Neural cell (in vitro differentiated cells): ENCODE measurements at regions not wholly inside any gene's neighbourhood (a gene's known extent, or its start where the extent isn't known, plus 50 kb on each side); places are given as distances from the start of the nearest gene placed in this dataset.
A peak's percentile ranks its signal among the peaks of the same experiment; 100 is the strongest.

ENCODE experiments used
- H2AFZ ChIP-seq: fragments of 200-600, 300-800 bp; sonication (generic), shearing (Covaris generic); 2 replicates; pipeline ENCODE4 v1.6.0; 2014; ENCODE audit warnings: low read depth, mild to moderate bottlenecking, antibody characterized with exemption, low read length, moderate library complexity
- H3F3A ChIP-seq: fragments of 200-600 bp; shearing (Covaris generic); 2 replicates; pipeline ENCODE4 v1.6.1; 2016; ENCODE audit warnings: mild to moderate bottlenecking, moderate library complexity, mixed read lengths, antibody characterized with exemption, low read length; ENCODE audit not compliant: insufficient read depth, poor library complexity, severe bottlenecking
- H3K27ac ChIP-seq: fragments of 200-600, 300-800 bp; sonication (generic), shearing (Covaris generic); 2 replicates; pipeline ENCODE4 v1.5.1; 2014; ENCODE audit warnings: mild to moderate bottlenecking, low read length, moderate library complexity
- H3K27me3 ChIP-seq: fragments of 300-800, 200-600 bp; sonication (generic), shearing (Covaris generic); 2 replicates; pipeline ENCODE4 v1.6.0; 2014; ENCODE audit warnings: mild to moderate bottlenecking, low read depth, low read length, moderate library complexity; ENCODE audit not compliant: insufficient read depth
- H3K36me3 ChIP-seq: fragments of 300-800, 200-600 bp; sonication (generic), shearing (Covaris generic); 2 replicates; pipeline ENCODE4 v1.5.1; 2014; ENCODE audit warnings: mild to moderate bottlenecking, antibody characterized with exemption, low read length, moderate library complexity; ENCODE audit not compliant: insufficient read depth
- H3K4me2 ChIP-seq: fragments of 300-800, 200-600 bp; sonication (generic), shearing (Covaris generic); 2 replicates; pipeline ENCODE4 v1.6.0; 2014; ENCODE audit warnings: mild to moderate bottlenecking, low read length
- H3K4me3 ChIP-seq: fragments of 300-800, 200-600 bp; sonication (generic), shearing (Covaris generic); 2 replicates; pipeline ENCODE4 v1.5.1; 2014; ENCODE audit warnings: mild to moderate bottlenecking, low read length, moderate library complexity
- H3K79me2 ChIP-seq: fragments of 200-600 bp; shearing (Covaris generic); replicated peaks from 2 replicates; pipeline ENCODE4 v1.6.0; 2014; ENCODE audit warnings: mild to moderate bottlenecking, low read length, moderate library complexity; ENCODE audit not compliant: insufficient read depth
- H3K9ac ChIP-seq: fragments of 300-800, 200-600 bp; sonication (generic), shearing (Covaris generic); 2 replicates; pipeline ENCODE4 v1.6.1; 2016; ENCODE audit warnings: mild to moderate bottlenecking, low read length, mixed read lengths
- H3K9me2 ChIP-seq: fragments of 200-600 bp; shearing (Covaris generic); 2 replicates; pipeline ENCODE4 v1.6.1; 2016; ENCODE audit warnings: mild to moderate bottlenecking, low read length, mixed read lengths; ENCODE audit not compliant: insufficient read depth
- H3K9me3 ChIP-seq: fragments of 200-600, 300-800 bp; sonication (generic), shearing (Covaris generic); 2 replicates; pipeline ENCODE4 v1.6.1; 2016; ENCODE audit warnings: mild to moderate bottlenecking, mixed run types, low read length, moderate library complexity, mixed read lengths
- H4K20me1 ChIP-seq: fragments of 200-600 bp; shearing (Covaris generic); 2 replicates; pipeline ENCODE4 v1.6.1; 2016; ENCODE audit warnings: mild to moderate bottlenecking, mixed run types; ENCODE audit not compliant: insufficient read depth
- CTCF ChIP-seq: fragments of 450-650 bp; IDR thresholded peaks from 2 replicates; pipeline ENCODE4 v1.5.1; 2014; ENCODE audit warnings: antibody characterized with exemption, mild to moderate bottlenecking, moderate library complexity; ENCODE audit not compliant: poor library complexity, severe bottlenecking
- EP300 ChIP-seq: fragments of 450-650 bp; conservative IDR thresholded peaks from 2 replicates; pipeline ENCODE4 v1.6.1; 2014; ENCODE audit warnings: antibody characterized with exemption, mild to moderate bottlenecking, moderate library complexity; ENCODE audit not compliant: poor library complexity, severe bottlenecking
- EZH2 ChIP-seq: fragments of 200-600, 300-800 bp; shearing (Covaris generic), sonication (generic); IDR thresholded peaks from 2 replicates; pipeline ENCODE4 v1.6.1; 2014; ENCODE audit warnings: antibody characterized with exemption, low read length, borderline replicate concordance, mild to moderate bottlenecking; ENCODE audit not compliant: insufficient read depth, poor library complexity, severe bottlenecking
- MXI1 ChIP-seq: fragments of 450-650 bp; conservative IDR thresholded peaks from 2 replicates; pipeline ENCODE4 v1.6.1; 2014; ENCODE audit warnings: antibody characterized with exemption, mild to moderate bottlenecking; ENCODE audit not compliant: poor library complexity, severe bottlenecking
- POLR2AphosphoS5 ChIP-seq: IDR thresholded peaks from 2 replicates; pipeline ENCODE4 v1.6.1; 2012
- RAD21 ChIP-seq: fragments of 450-650 bp; conservative IDR thresholded peaks from 2 replicates; pipeline ENCODE4 v1.6.1; 2014; ENCODE audit warnings: antibody characterized with exemption, mild to moderate bottlenecking, moderate library complexity
- REST ChIP-seq: IDR thresholded peaks from 2 replicates; pipeline ENCODE4 v1.6.1; 2012; ENCODE audit warnings: borderline replicate concordance
- SMC3 ChIP-seq: fragments of 450-650 bp; conservative IDR thresholded peaks from 2 replicates; pipeline ENCODE4 v1.6.1; 2014; ENCODE audit warnings: antibody characterized with exemption, mild to moderate bottlenecking, moderate library complexity; ENCODE audit not compliant: poor library complexity
- TAF1 ChIP-seq: IDR thresholded peaks from 2 replicates; pipeline ENCODE4 v1.6.1; 2012; ENCODE audit warnings: low read depth

- H4K20me1 ChIP-seq, result no peaks in the 10 kb centered on the region
- no peak overlapping the region for H2AFZ ChIP-seq
- TF ChIP-seq CTCF (peak; percentile 37), REST (no peak), RAD21 (peak; percentile 32)
Observed at GRCh38 chr18:27627927-27628326, 442.8 kb upstream of the CHST9 start.

GRCh38 chr18:27621236-27621890 is 436.3 kb upstream of the CHST9 start:
- Histone ChIP-seq H3K79me2 (no peaks in the 10 kb centered on the region), H3K9me2 (no peaks in the 10 kb centered on the region), H2AFZ (no peak overlapping the region), H3K9ac (no peak overlapping the region), H3K4me2 (no peak overlapping the region), H3K27me3 (no peaks in the 10 kb centered on the region), H4K20me1 (no peaks in the 10 kb centered on the region), H3K4me3 (no peak overlapping the region), H3K9me3 (no peaks in the 10 kb centered on the region), H3F3A (no peaks in the 10 kb centered on the region), H3K36me3 (no peaks in the 10 kb centered on the region), H3K27ac (no peak overlapping the region)
- TF ChIP-seq REST (no peak), EZH2 (no peak), CTCF (no peak), SMC3 (no peak), MXI1 (no peak), TAF1 (no peak), POLR2AphosphoS5 (no peak), RAD21 (no peak), EP300 (no peak)

More at GRCh38 chr18:27627927-27628326, 442.8 kb upstream of the CHST9 start:
- Histone ChIP-seq H3F3A (no peaks in the 10 kb centered on the region), H3K27ac (no peak overlapping the region), H3K9ac (no peak overlapping the region), H3K9me2 (no peaks in the 10 kb centered on the region), H3K79me2 (no peaks in the 10 kb centered on the region), H3K4me3 (no peak overlapping the region), H3K36me3 (no peaks in the 10 kb centered on the region), H3K9me3 (no peaks in the 10 kb centered on the region), H3K27me3 (no peaks in the 10 kb centered on the region), H3K4me2 (no peak overlapping the region)
